K562 (cell line): ENCODE measurements at regions not wholly inside any gene's neighbourhood (a gene's known extent, or its start where the extent isn't known, plus 50 kb on each side); places are given as distances from the start of the nearest gene placed in this dataset.

Source experiments
- ATAC-seq: fragments of 200-7000 bp; cut with Tn5 transposase; 3 replicates; pipeline ENCODE4 v1.9.1; 2020; ENCODE audit warnings: moderate library complexity
- BruUV-seq: library from RNA; stranded (reverse); fragments of 400-500 nt; replicated peaks from 2 replicates; lab custom pipeline; 2021; lab: Mats Ljungman, UMichigan
- CTCF ChIA-PET: fragments of 300-600 bp; formaldehyde crosslinking; extraction: SDS; loops from one replicate; lab custom pipeline; 2021; ENCODE audit warnings: low intra/inter-chr PET ratio; lab: Yijun Ruan, JAX
- POLR2A ChIA-PET: fragments of 300-600, 350-650 bp; sonication (Branson Sonifier 250); formaldehyde crosslinking; extraction: SDS; loops from one replicate; lab custom pipeline; 2021; ENCODE audit warnings: antibody characterized with exemption, inconsistent platforms; lab: Yijun Ruan, JAX
- DNase-seq, 4 experiments: peaks; one replicate each; pipeline versions ENCODE4 v3.0.0 to v3.0.0-alpha.2; 2011 to 2018; ENCODE audit warnings: low spot score in 3 of 4, mixed read lengths in 3 of 4; ENCODE audit errors: extremely low read depth in 1 of 4
- FAIRE-seq: peaks from 2 replicates; lab custom pipeline; 2011; peaks lifted over from hg19 to GRCh38; lab: Jason Lieb, UNC
- H2AFZ ChIP-seq: 2 replicates; pipeline ENCODE4 v1.6.0; 2011; ENCODE audit warnings: low read depth, low read length, control low read depth, inconsistent platforms
- H3K27ac ChIP-seq: fragments of 200-600 bp; 3 replicates; pipeline ENCODE4 v1.8.0; 2011; ENCODE audit warnings: low read depth, mild to moderate bottlenecking, control low read depth, inconsistent platforms, low read length, moderate library complexity, mixed read lengths; ENCODE audit errors: extremely low read depth
- H3K27me3 ChIP-seq, 2 experiments: fragments of 300-600 bp in 1 of 2; 2 replicates in 1 of 2; 3 replicates in 1 of 2; pipeline versions ENCODE4 v1.6.0 to v1.8.0; 2011; ENCODE audit warnings: inconsistent platforms in 2 of 2, low read length in 2 of 2, mild to moderate bottlenecking in 1 of 2, mixed read lengths in 1 of 2, moderate library complexity in 1 of 2; ENCODE audit not compliant: control insufficient read depth in 2 of 2, insufficient read depth in 2 of 2
- H3K36me3 ChIP-seq: fragments of 300-600 bp; 3 replicates; pipeline ENCODE4 v1.8.0; 2011; ENCODE audit warnings: mild to moderate bottlenecking, low read length, inconsistent platforms; ENCODE audit not compliant: control insufficient read depth, insufficient read depth
- H3K4me1 ChIP-seq, 2 experiments: fragments of 200-600 bp in 1 of 2; replicated peaks in 1 of 2; 2 replicates in 1 of 2; 3 replicates in 1 of 2; pipeline versions ENCODE4 v1.5.1 to v1.8.0; 2011; ENCODE audit warnings: inconsistent platforms in 2 of 2, low read length in 2 of 2, mild to moderate bottlenecking in 1 of 2, mixed read lengths in 1 of 2, moderate library complexity in 1 of 2; ENCODE audit not compliant: control insufficient read depth in 2 of 2, insufficient read depth in 2 of 2
- H3K4me2 ChIP-seq: 2 replicates; pipeline ENCODE4 v1.6.1; 2011; ENCODE audit warnings: low read length, control low read depth, inconsistent platforms, mixed read lengths; ENCODE audit not compliant: insufficient read depth
- H3K4me3 ChIP-seq: fragments of 200-600 bp; sonication (generic), shearing (Covaris generic); 2 replicates; pipeline ENCODE4 v1.5.1; 2016; ENCODE audit warnings: control low read depth, inconsistent platforms
- H3K79me2 ChIP-seq: fragments of 200-600 bp; 3 replicates; pipeline ENCODE4 v1.8.0; 2011; ENCODE audit warnings: low read length, inconsistent platforms; ENCODE audit not compliant: control insufficient read depth, insufficient read depth
- H3K9ac ChIP-seq, 2 experiments: 2 replicates each; pipeline versions ENCODE4 v1.6.0 to v1.6.1; 2011; ENCODE audit warnings: low read depth in 2 of 2, low read length in 2 of 2, control low read depth in 1 of 2, inconsistent platforms in 1 of 2, mild to moderate bottlenecking in 1 of 2, mixed read lengths in 1 of 2; ENCODE audit not compliant: insufficient read depth in 1 of 2
- H3K9me1 ChIP-seq: one replicate; pipeline ENCODE4 v1.6.0; 2011; ENCODE audit warnings: inconsistent platforms, mild to moderate bottlenecking, low read length, moderate library complexity; ENCODE audit not compliant: control insufficient read depth, insufficient read depth
- H3K9me3 ChIP-seq: replicated peaks from 2 replicates; pipeline ENCODE4 v1.5.1; 2011; ENCODE audit warnings: low read depth, low read length, inconsistent platforms; ENCODE audit not compliant: control insufficient read depth, insufficient read depth
- H4K20me1 ChIP-seq: replicated peaks from 2 replicates; pipeline ENCODE4 v1.6.1; 2011; ENCODE audit warnings: low read length, inconsistent platforms, mixed read lengths; ENCODE audit not compliant: control insufficient read depth, insufficient read depth
- FOXA1 ChIP-seq: fragments of 450-650 bp; IDR thresholded peaks from 2 replicates; pipeline ENCODE4 v1.6.1; 2016; ENCODE audit warnings: mild to moderate bottlenecking, borderline replicate concordance
- FOXK2 ChIP-seq, 2 experiments: fragments of 450-650 bp; IDR thresholded peaks in 1 of 2; conservative IDR thresholded peaks in 1 of 2; 2 replicates each; pipeline ENCODE4 v1.6.1; 2016; ENCODE audit warnings: low read depth in 2 of 2, mild to moderate bottlenecking in 1 of 2
- GTF2E2 ChIP-seq: fragments of 200-800 bp; sonication (Bioruptor generic); IDR thresholded peaks from 2 replicates; pipeline ENCODE4 v1.6.1; 2016; ENCODE audit warnings: missing genetic modification characterization, missing compliant biosample characterization
- ZFP36 ChIP-seq: fragments of 150-350 bp; IDR thresholded peaks from 2 replicates; pipeline ENCODE4 v1.6.1; 2018; ENCODE audit warnings: low read length, low read depth; ENCODE audit not compliant: partially characterized antibody
- ZKSCAN3 ChIP-seq: fragments of 250-450 bp; sonication (Bioruptor Pico); IDR thresholded peaks from 2 replicates; pipeline ENCODE4 v1.4.0; 2020
- ZNF217 ChIP-seq: sonication (generic); formaldehyde crosslinking; IDR thresholded peaks from 2 replicates; pipeline ENCODE4 v1.8.0; 2022; ENCODE audit warnings: mild to moderate bottlenecking, missing genetic modification reagents
- ZNF224 ChIP-seq: sonication (generic); formaldehyde crosslinking; IDR thresholded peaks from 2 replicates; pipeline ENCODE4 v1.8.0; 2022; ENCODE audit warnings: mild to moderate bottlenecking, missing genetic modification reagents
- ZNF583 ChIP-seq: fragments of 250-450 bp; sonication (Bioruptor Pico); IDR thresholded peaks from 2 replicates; pipeline ENCODE4 v1.4.0; 2020
- WGBS: fragments of 100-300 bp; shearing (Covaris generic); methylation state at CpG from one replicate; pipeline ENCODE4 v1.1.6; 2016; ENCODE audit warnings: low coverage, mixed read lengths; ENCODE audit not compliant: insufficient coverage; ENCODE audit errors: missing lambda C conversion rate; 5-methylcytosine and 5-hydroxymethylcytosine counted together
- in situ Hi-C: fragments of 300-500 bp; cut with MboI; formaldehyde crosslinking; loops from 4 replicates; pipeline ENCODE4 v1.15.0; 2018; ENCODE audit warnings: inconsistent platforms, mixed read lengths
- intact Hi-C: fragments of 100-400 bp; cut with micrococcal nuclease; formaldehyde crosslinking; loops from 2 replicates; pipeline ENCODE4 v1.14.2; 2022
- TF ChIP-seq, protein P1 (sequence below): fragments of 450-650 bp; IDR thresholded peaks from 2 replicates; pipeline ENCODE4 v1.6.1; 2018; ENCODE audit warnings: mild to moderate bottlenecking, low read depth; ENCODE audit not compliant: partially characterized antibody
- TF ChIP-seq, protein P2 (sequence below), 3 experiments: fragments of 200-800 bp in 1 of 3; sonication (Bioruptor generic) in 1 of 3; sonication (generic) in 1 of 3; formaldehyde crosslinking in 1 of 3; IDR thresholded peaks; 2 replicates each; pipeline versions ENCODE4 v1.6.1 to v1.8.0; 2016 to 2022; ENCODE audit warnings: mild to moderate bottlenecking in 2 of 3, missing compliant biosample characterization in 2 of 3, missing genetic modification characterization in 2 of 3, missing genetic modification reagents in 1 of 3

DNA sequence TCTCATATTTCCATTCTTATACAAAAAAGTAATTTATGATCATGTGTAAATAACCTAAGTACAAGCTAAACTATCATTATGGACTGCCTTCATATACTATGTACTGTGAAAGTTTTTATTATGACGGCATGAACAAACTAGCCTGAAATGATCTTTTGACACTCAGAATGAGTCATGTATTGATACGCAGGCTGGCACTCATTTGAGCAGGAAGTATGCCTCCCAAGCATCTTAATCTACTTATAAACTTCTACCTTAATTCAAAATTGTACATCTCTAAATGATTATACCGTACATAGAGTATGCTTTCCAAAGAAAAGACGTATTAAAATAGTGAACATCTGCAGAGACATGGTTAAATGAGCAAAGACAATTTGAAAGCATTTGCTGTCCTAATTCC is 207.1 kb upstream of the SPOPL start:
- no peak overlapping the region for H3K9ac ChIP-seq
- H3K9me3 ChIP-seq = no peaks in the 10 kb centered on the region
- DNase-seq = no peak
- ChIA-PET POLR2A (no interaction called here), CTCF (no interaction called here)
- no peaks in the 10 kb centered on the region for H4K20me1 ChIP-seq
- intact Hi-C loops (no loop called here), in situ Hi-C loops (no loop called here)
- BruUV-seq = no TSS peak
- no peaks in the 10 kb centered on the region for H3K36me3 ChIP-seq
- WGBS = 1% methylated on average over 4 of the region's 4 CpGs
- no peak overlapping the region for H3K4me2 ChIP-seq
- H3K27ac ChIP-seq = no peak overlapping the region
- no peak overlapping the region for H3K4me3 ChIP-seq
- H3K27me3 ChIP-seq = no peaks in the 10 kb centered on the region
- FAIRE-seq = no peak
- H2AFZ ChIP-seq = no peak overlapping the region
- TF ChIP-seq ZNF224 (CRISPR knock-in tag) (no peak), FOXK2 (conservative IDR thresholded peaks at IDR 0.05 in 1 of 2, IDR thresholded peaks at IDR 0.05 in 1 of 2; ENCODE audit: low read depth in 2 of 2) (no peak), ZKSCAN3 (CRISPR knock-in tag) (no peak), ZFP36 (no peak)
- no peaks in the 10 kb centered on the region for H3K4me1 ChIP-seq
- no peaks in the 10 kb centered on the region for H3K79me2 ChIP-seq
- no peaks in the 10 kb centered on the region for H3K9me1 ChIP-seq
- ATAC-seq = no peak

DNA sequence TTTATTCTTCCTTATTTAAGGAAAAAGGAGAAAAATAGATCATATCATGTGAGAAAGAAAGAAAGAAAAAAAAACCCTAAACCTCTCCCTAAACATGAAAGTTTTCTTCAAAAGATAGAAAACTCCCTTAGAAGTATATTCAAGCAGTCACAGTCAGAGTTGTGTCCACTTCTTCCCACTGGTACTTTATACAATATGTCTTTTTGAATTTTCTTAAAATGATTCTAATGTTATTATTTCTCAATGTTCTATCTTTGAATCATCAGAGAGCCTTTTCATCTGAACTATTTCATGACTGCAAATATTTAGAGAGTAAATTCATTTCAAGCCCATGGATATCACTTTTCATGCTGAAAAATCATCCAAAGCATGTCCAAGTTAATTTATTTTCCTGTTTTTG is 205.2 kb upstream of the SPOPL start:
- no peaks in the 10 kb centered on the region for H3K9me1 ChIP-seq
- TF ChIP-seq, protein P1, sequence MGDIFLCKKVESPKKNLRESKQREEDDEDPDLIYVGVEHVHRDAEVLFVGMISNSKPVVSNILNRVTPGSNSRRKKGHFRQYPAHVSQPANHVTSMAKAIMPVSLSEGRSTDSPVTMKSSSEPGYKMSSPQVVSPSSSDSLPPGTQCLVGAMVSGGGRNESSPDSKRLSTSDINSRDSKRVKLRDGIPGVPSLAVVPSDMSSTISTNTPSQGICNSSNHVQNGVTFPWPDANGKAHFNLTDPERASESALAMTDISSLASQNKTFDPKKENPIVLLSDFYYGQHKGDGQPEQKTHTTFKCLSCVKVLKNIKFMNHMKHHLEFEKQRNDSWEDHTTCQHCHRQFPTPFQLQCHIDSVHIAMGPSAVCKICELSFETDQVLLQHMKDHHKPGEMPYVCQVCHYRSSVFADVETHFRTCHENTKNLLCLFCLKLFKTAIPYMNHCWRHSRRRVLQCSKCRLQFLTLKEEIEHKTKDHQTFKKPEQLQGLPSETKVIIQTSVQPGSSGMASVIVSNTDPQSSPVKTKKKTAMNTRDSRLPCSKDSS = no peak
- TF ChIP-seq FOXA1 = no peak
- TF ChIP-seq ZNF217 (CRISPR knock-in tag) = no peak
- TF ChIP-seq ZNF583 (CRISPR knock-in tag) = no peak
- TF ChIP-seq, protein P2, sequence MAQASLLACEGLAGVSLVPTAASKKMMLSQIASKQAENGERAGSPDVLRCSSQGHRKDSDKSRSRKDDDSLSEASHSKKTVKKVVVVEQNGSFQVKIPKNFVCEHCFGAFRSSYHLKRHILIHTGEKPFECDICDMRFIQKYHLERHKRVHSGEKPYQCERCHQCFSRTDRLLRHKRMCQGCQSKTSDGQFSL (CRISPR knock-in tag; IDR thresholded peaks at IDR 0.05) = no peak
- TF ChIP-seq, protein P2 (tag; IDR thresholded peaks at IDR 0.05) = no peak
- TF ChIP-seq GTF2E2 (tag) = no peak
- H3K4me2 ChIP-seq = no peak overlapping the region
- ChIA-PET POLR2A (no interaction called here), CTCF (no interaction called here)
- no peak overlapping the region for H3K9ac ChIP-seq
- FAIRE-seq = no peak
- no peaks in the 10 kb centered on the region for H4K20me1 ChIP-seq
- in situ Hi-C loops (no loop called here), intact Hi-C loops (no loop called here)
- BruUV-seq = no TSS peak
- no peak overlapping the region for H3K4me3 ChIP-seq
- H3K27ac ChIP-seq = no peak overlapping the region
- no peak overlapping the region for H2AFZ ChIP-seq
- no peaks in the 10 kb centered on the region for H3K9me3 ChIP-seq
- H3K4me1 ChIP-seq = no peaks in the 10 kb centered on the region
- no peaks in the 10 kb centered on the region for H3K79me2 ChIP-seq
- H3K27me3 ChIP-seq = no peaks in the 10 kb centered on the region
- DNase-seq = no peak
- no peak for ATAC-seq
- H3K36me3 ChIP-seq = no peaks in the 10 kb centered on the region
